ENCODE measurements at regions not wholly inside any gene's neighbourhood (a gene's known extent, or its start where the extent isn't known, plus 50 kb on each side); places are given as distances from the start of the nearest gene placed in this dataset.
A peak's percentile ranks its signal among the peaks of the same experiment; 100 is the strongest.

- no peak for DNase-seq (ENCODE audit: low read depth)
- TF ChIP-seq CTCF (IDR thresholded peaks at IDR 0.05; ENCODE audit: low read depth, low read length) (no peak), MAX (IDR thresholded peaks at IDR 0.05; ENCODE audit: low read depth, low read length) (no peak), MYC (IDR thresholded peaks at IDR 0.05; ENCODE audit: low read depth, low read length) (no peak), POLR2A (IDR thresholded peaks at IDR 0.05; ENCODE audit: extremely low read depth, insufficient read length) (no peak)
- no peak overlapping the region for H3K4me3 ChIP-seq (ENCODE audit: low read depth, low read length)
Measured at GRCh38 chr1:234533975-234534876, 55.2 kb upstream of the TARBP1 start.

GRCh38 chr1:234533034-234533891 is 54.3 kb upstream of the TARBP1 start:
- DNase-seq (ENCODE audit: low read depth), result no peak
- TF ChIP-seq CTCF (IDR thresholded peaks at IDR 0.05; ENCODE audit: low read depth, low read length) (no peak), MAX (IDR thresholded peaks at IDR 0.05; ENCODE audit: low read depth, low read length) (no peak), POLR2A (IDR thresholded peaks at IDR 0.05; ENCODE audit: extremely low read depth, insufficient read length) (no peak), MYC (IDR thresholded peaks at IDR 0.05; ENCODE audit: low read depth, low read length) (no peak)

GRCh38 chr1:234532503-234532922 is 53.5 kb upstream of the TARBP1 start:
- no peak overlapping the region for H3K4me3 ChIP-seq (ENCODE audit: low read depth, low read length)
- no peak for TF ChIP-seq CTCF (IDR thresholded peaks at IDR 0.05; ENCODE audit: low read depth, low read length)
- TF ChIP-seq MAX (IDR thresholded peaks at IDR 0.05; ENCODE audit: low read depth, low read length), result no peak
- no peak for TF ChIP-seq MYC (IDR thresholded peaks at IDR 0.05; ENCODE audit: low read depth, low read length)
- no peak for TF ChIP-seq POLR2A (IDR thresholded peaks at IDR 0.05; ENCODE audit: extremely low read depth, insufficient read length)
- peak; percentile 50 for DNase-seq (ENCODE audit: low read depth)

More at GRCh38 chr1:234533034-234533891, 54.3 kb upstream of the TARBP1 start:
- H3K4me3 ChIP-seq (ENCODE audit: low read depth, low read length), result no peak overlapping the region

- no peak overlapping the region for H3K4me3 ChIP-seq (ENCODE audit: low read depth, low read length)
- no peak for TF ChIP-seq CTCF (IDR thresholded peaks at IDR 0.05; ENCODE audit: low read depth, low read length)
- TF ChIP-seq POLR2A (IDR thresholded peaks at IDR 0.05; ENCODE audit: extremely low read depth, insufficient read length), result no peak
- no peak for TF ChIP-seq MYC (IDR thresholded peaks at IDR 0.05; ENCODE audit: low read depth, low read length)
- TF ChIP-seq MAX (IDR thresholded peaks at IDR 0.05; ENCODE audit: low read depth, low read length), result no peak
- no peak for DNase-seq (ENCODE audit: low read depth)
Measured at GRCh38 chr1:234531151-234531635, 52.2 kb upstream of the TARBP1 start.

GRCh38 chr1:234530672-234531071 is 51.7 kb upstream of the TARBP1 start:
- H3K4me3 ChIP-seq (ENCODE audit: low read depth, low read length), result no peak overlapping the region
- no peak for TF ChIP-seq CTCF (IDR thresholded peaks at IDR 0.05; ENCODE audit: low read depth, low read length)
- no peak for TF ChIP-seq POLR2A (IDR thresholded peaks at IDR 0.05; ENCODE audit: extremely low read depth, insufficient read length)
- no peak for TF ChIP-seq MAX (IDR thresholded peaks at IDR 0.05; ENCODE audit: low read depth, low read length)
- no peak for TF ChIP-seq MYC (IDR thresholded peaks at IDR 0.05; ENCODE audit: low read depth, low read length)
- DNase-seq (ENCODE audit: low read depth), result no peak
